H1 (cell line): ENCODE measurements at regions not wholly inside any gene's neighbourhood (a gene's known extent, or its start where the extent isn't known, plus 50 kb on each side); places are given as distances from the start of the nearest gene placed in this dataset.

Experiments used
- CTCF ChIA-PET: fragments of 300-600 bp; sonication (Branson Sonifier 250); formaldehyde crosslinking; loops from one replicate; lab custom pipeline; 2021; ENCODE audit not compliant: partially characterized antibody; lab: Charles Lee
- POLR2A ChIA-PET: fragments of 300-600 bp; sonication (Branson Sonifier 250); formaldehyde crosslinking; loops from one replicate; lab custom pipeline; 2021; ENCODE audit warnings: inconsistent platforms; ENCODE audit not compliant: partially characterized antibody; lab: Charles Lee
- DNase-seq, 2 experiments: peaks; one replicate each; pipeline versions ENCODE4 v3.0.0 to v3.0.0-alpha.2; 2010 to 2022; ENCODE audit warnings: low spot score in 2 of 2, low read depth in 1 of 2, mixed read lengths in 1 of 2
- FAIRE-seq: peaks from 2 replicates; lab custom pipeline; 2011; peaks lifted over from hg19 to GRCh38; lab: Jason Lieb, UNC
- H2AFZ ChIP-seq: 2 replicates; pipeline ENCODE4 v1.8.1; 2012; ENCODE audit warnings: low read length, inconsistent platforms
- H2AK5ac ChIP-seq: 2 replicates; pipeline ENCODE4 v1.6.1; 2013; ENCODE audit warnings: low read depth, low read length
- H2BK120ac ChIP-seq: replicated peaks from 2 replicates; pipeline ENCODE3; 2013; ENCODE audit warnings: low read depth, low read length, inconsistent platforms
- H2BK12ac ChIP-seq: 2 replicates; pipeline ENCODE4 v1.6.1; 2013; ENCODE audit warnings: low read depth, low read length
- H2BK15ac ChIP-seq: 2 replicates; pipeline ENCODE4 v1.6.1; 2013; ENCODE audit warnings: low read length
- H2BK20ac ChIP-seq: 2 replicates; pipeline ENCODE4 v1.6.1; 2013; ENCODE audit warnings: low read length
- H2BK5ac ChIP-seq: 2 replicates; pipeline ENCODE4 v1.6.1; 2013; ENCODE audit warnings: low read depth, low read length
- H3K14ac ChIP-seq: 2 replicates; pipeline ENCODE4 v1.6.1; 2013; ENCODE audit warnings: inconsistent platforms; ENCODE audit not compliant: insufficient read length
- H3K18ac ChIP-seq: 2 replicates; pipeline ENCODE4 v1.6.1; 2013; ENCODE audit warnings: low read length; ENCODE audit errors: extremely low read depth
- H3K23ac ChIP-seq: 2 replicates; pipeline ENCODE4 v1.6.1; 2013; ENCODE audit warnings: inconsistent platforms; ENCODE audit not compliant: insufficient read length
- H3K23me2 ChIP-seq: 2 replicates; pipeline ENCODE4 v1.6.1; 2013; ENCODE audit warnings: low read depth, low read length
- H3K27ac ChIP-seq: 2 replicates; pipeline ENCODE4 v1.6.1; 2011; ENCODE audit warnings: low read depth, low read length, inconsistent platforms
- H3K27me3 ChIP-seq, 4 experiments: replicated peaks in 1 of 4; 1 replicate in 1 of 4; 2 replicates in 3 of 4; pipeline versions ENCODE4 v1.6.1 to v1.8.1; 2011 to 2013; ENCODE audit warnings: low read length in 3 of 4, mild to moderate bottlenecking in 3 of 4, inconsistent platforms in 2 of 4, mixed read lengths in 2 of 4, moderate library complexity in 1 of 4; ENCODE audit not compliant: control insufficient read depth in 3 of 4, insufficient read depth in 3 of 4; ENCODE audit errors: extremely low read depth in 1 of 4
- H3K36me3 ChIP-seq, 4 experiments: 2 replicates each; pipeline versions ENCODE4 v1.6.1 to v1.8.1; 2011 to 2013; ENCODE audit warnings: mild to moderate bottlenecking in 4 of 4, low read length in 3 of 4, moderate library complexity in 2 of 4, control low read depth in 1 of 4, inconsistent platforms in 1 of 4; ENCODE audit not compliant: insufficient read depth in 4 of 4, control insufficient read depth in 2 of 4
- H3K4ac ChIP-seq: replicated peaks from 2 replicates; pipeline ENCODE3; 2013; ENCODE audit warnings: low read length, low read depth, mixed read lengths, inconsistent platforms; ENCODE audit not compliant: insufficient read length
- H3K4me1 ChIP-seq, 4 experiments: replicated peaks in 1 of 4; 1 replicate in 1 of 4; 2 replicates in 3 of 4; pipeline versions ENCODE4 v1.6.1 to v1.8.1; 2011 to 2013; ENCODE audit warnings: low read length in 3 of 4, inconsistent platforms in 2 of 4, mixed read lengths in 1 of 4; ENCODE audit not compliant: insufficient read depth in 4 of 4, control insufficient read depth in 3 of 4
- H3K4me2 ChIP-seq, 2 experiments: 2 replicates each; pipeline versions ENCODE4 v1.6.1 to v1.8.1; 2011 to 2013; ENCODE audit warnings: low read depth in 2 of 2, low read length in 2 of 2, control low read depth in 1 of 2, inconsistent platforms in 1 of 2, mild to moderate bottlenecking in 1 of 2; ENCODE audit not compliant: insufficient read depth in 1 of 2
- H3K4me3 ChIP-seq, 4 experiments: fragments of 200-600, 300-600 bp in 1 of 4; sonication (generic), shearing (Covaris generic), sonication (Bioruptor Twin) in 1 of 4; 2 replicates each; pipeline versions ENCODE4 v1.5.1 to v1.8.1; 2011 to 2016; ENCODE audit warnings: low read length in 4 of 4, low read depth in 3 of 4, control low read depth in 2 of 4, inconsistent platforms in 2 of 4, mild to moderate bottlenecking in 2 of 4, mixed read lengths in 1 of 4, moderate library complexity in 1 of 4; ENCODE audit not compliant: insufficient read depth in 2 of 4; ENCODE audit errors: extremely low read depth in 1 of 4
- H3K56ac ChIP-seq: replicated peaks from 2 replicates; pipeline ENCODE3; 2013; ENCODE audit warnings: low read depth, mild to moderate bottlenecking, mixed read lengths, low read length, inconsistent platforms; ENCODE audit not compliant: insufficient read length
- H3K79me1 ChIP-seq: 2 replicates; pipeline ENCODE4 v1.6.1; 2013; ENCODE audit warnings: low read depth, low read length, control low read depth
- H3K79me2 ChIP-seq, 2 experiments: 2 replicates each; pipeline versions ENCODE4 v1.6.1 to v1.8.1; 2012 to 2013; ENCODE audit warnings: low read length in 2 of 2, mild to moderate bottlenecking in 2 of 2, inconsistent platforms in 1 of 2; ENCODE audit not compliant: insufficient read depth in 2 of 2, control insufficient read depth in 1 of 2
- H3K9ac ChIP-seq, 4 experiments: replicated peaks in 1 of 4; 1 replicate in 1 of 4; 2 replicates in 3 of 4; pipeline versions ENCODE4 v1.6.1 to v1.8.1; 2011 to 2013; ENCODE audit warnings: low read depth in 3 of 4, low read length in 3 of 4, control low read depth in 2 of 4, mild to moderate bottlenecking in 2 of 4, moderate library complexity in 2 of 4, inconsistent platforms in 1 of 4; ENCODE audit errors: extremely low read depth in 1 of 4
- H3K9me3 ChIP-seq, 2 experiments: 2 replicates each; pipeline versions ENCODE4 v1.6.1 to v1.8.1; 2012 to 2013; ENCODE audit warnings: mild to moderate bottlenecking in 2 of 2, moderate library complexity in 2 of 2, control low read depth in 1 of 2, inconsistent platforms in 1 of 2, low read depth in 1 of 2, low read length in 1 of 2, mixed read lengths in 1 of 2; ENCODE audit not compliant: insufficient read depth in 2 of 2
- H4K20me1 ChIP-seq, 2 experiments: replicated peaks in 1 of 2; 2 replicates each; pipeline versions ENCODE3 to v1.8.1; 2011 to 2013; ENCODE audit warnings: inconsistent platforms in 2 of 2, low read length in 2 of 2, mild to moderate bottlenecking in 1 of 2; ENCODE audit not compliant: insufficient read depth in 2 of 2, control insufficient read depth in 1 of 2
- H4K5ac ChIP-seq: 2 replicates; pipeline ENCODE4 v1.6.1; 2013; ENCODE audit warnings: low read length, low read depth, mixed read lengths, inconsistent platforms; ENCODE audit not compliant: insufficient read length
- H4K8ac ChIP-seq: 2 replicates; pipeline ENCODE4 v1.8.0; 2013; ENCODE audit warnings: mild to moderate bottlenecking, moderate library complexity, low read length, inconsistent platforms; ENCODE audit not compliant: insufficient read depth; ENCODE audit errors: extremely low read depth
- H4K91ac ChIP-seq: replicated peaks from 2 replicates; pipeline ENCODE3; 2013; ENCODE audit warnings: low read length, mixed read lengths, inconsistent platforms; ENCODE audit not compliant: insufficient read length
- CHD1 ChIP-seq: IDR thresholded peaks from 2 replicates; pipeline ENCODE4 v1.6.1; 2012; ENCODE audit warnings: low read depth, low read length, improper control_type of control experiment
- CREB1 ChIP-seq: IDR thresholded peaks from 2 replicates; pipeline ENCODE4 v1.6.1; 2012; ENCODE audit warnings: inconsistent platforms
- CTBP2 ChIP-seq: IDR thresholded peaks from 2 replicates; pipeline ENCODE4 v1.7.0; 2011; ENCODE audit warnings: borderline replicate concordance, mild to moderate bottlenecking, moderate library complexity, mixed read lengths, low read length; ENCODE audit not compliant: insufficient read depth, insufficient read length
- EZH2 ChIP-seq: fragments of 200-600 bp; sonication (generic); IDR thresholded peaks from 2 replicates; pipeline ENCODE4 v1.7.1; 2012; ENCODE audit warnings: low read depth, mild to moderate bottlenecking, moderate library complexity, low read length, inconsistent platforms; ENCODE audit not compliant: severe bottlenecking
- JUND ChIP-seq: IDR thresholded peaks from 2 replicates; pipeline ENCODE4 v1.6.1; 2011; ENCODE audit warnings: mild to moderate bottlenecking, improper control_type of control experiment, low read length
- MAFK ChIP-seq: IDR thresholded peaks from 2 replicates; pipeline ENCODE4 v1.6.1; 2012; ENCODE audit warnings: low read depth, mild to moderate bottlenecking, improper control_type of control experiment, low read length
- NANOG ChIP-seq: IDR thresholded peaks from 2 replicates; pipeline ENCODE4 v1.6.1; 2011; ENCODE audit warnings: low read length, low read depth, mild to moderate bottlenecking, inconsistent platforms; ENCODE audit not compliant: insufficient read depth, poor library complexity, severe bottlenecking
- SAP30 ChIP-seq: fragments of 300-600 bp; sonication (generic); IDR thresholded peaks from 2 replicates; pipeline ENCODE4 v1.7.1; 2012; ENCODE audit warnings: low read length, moderate library complexity, mild to moderate bottlenecking, inconsistent platforms; ENCODE audit not compliant: insufficient read depth, insufficient replicate concordance
- SIRT6 ChIP-seq: IDR thresholded peaks from one replicate; pipeline ENCODE4 v1.7.1; 2012; ENCODE audit warnings: low read length, inconsistent platforms
- SIX5 ChIP-seq: IDR thresholded peaks from 2 replicates; pipeline ENCODE4 v1.6.1; 2011; ENCODE audit warnings: mild to moderate bottlenecking, low read depth, low read length
- USF2 ChIP-seq: IDR thresholded peaks from 2 replicates; pipeline ENCODE4 v1.6.1; 2011; ENCODE audit warnings: low read length, improper control_type of control experiment
- WGBS, 2 experiments: shearing (Covaris generic) in 1 of 2; methylation state at CpG; one replicate each; pipeline versions ENCODE4 v1.1.6 to v1.1.7; 2013 to 2015; ENCODE audit warnings: low lambda C conversion rate in 2 of 2, mixed read lengths in 2 of 2, inconsistent platforms in 1 of 2, low coverage in 1 of 2, missing lambda C conversion rate in 1 of 2; ENCODE audit not compliant: insufficient replicate concordance in 2 of 2, insufficient coverage in 1 of 2, insufficient read length in 1 of 2; ENCODE audit errors: extremely low coverage in 1 of 2, missing lambda C conversion rate in 1 of 2; 5-methylcytosine and 5-hydroxymethylcytosine counted together

- no peaks in the 10 kb centered on the region for H4K20me1 ChIP-seq
- no peak overlapping the region for H4K5ac ChIP-seq
- no peak overlapping the region for H3K4ac ChIP-seq
- no peak overlapping the region for H3K4me2 ChIP-seq
- H3K14ac ChIP-seq = no peak overlapping the region
- no peak overlapping the region for H2BK20ac ChIP-seq
- no peak overlapping the region for H3K4me3 ChIP-seq
- H3K23me2 ChIP-seq = no peaks in the 10 kb centered on the region
- H4K91ac ChIP-seq = no peak overlapping the region
- no peak overlapping the region for H2BK15ac ChIP-seq
- no peak overlapping the region for H2AK5ac ChIP-seq
- FAIRE-seq (no peak), DNase-seq (no peak)
- H2BK120ac ChIP-seq = no peak overlapping the region
- no peak overlapping the region for H2AFZ ChIP-seq
- no peak overlapping the region for H3K23ac ChIP-seq
- no peaks in the 10 kb centered on the region for H3K79me1 ChIP-seq
- no peak overlapping the region for H3K27ac ChIP-seq
- WGBS, 2 experiments = 84% methylated on average over 9 of the region's 9 CpGs; no CpG with 5 or more reads in 1 of the 2 experiments
- no peak overlapping the region for H3K18ac ChIP-seq
- no peak overlapping the region for H2BK12ac ChIP-seq
- H3K79me2 ChIP-seq = no peaks in the 10 kb centered on the region
- POLR2A ChIA-PET = no interaction called here
- no peaks in the 10 kb centered on the region for H3K9me3 ChIP-seq
- no peak overlapping the region for H3K56ac ChIP-seq
- no peak overlapping the region for H3K9ac ChIP-seq
- TF ChIP-seq JUND = no peak
- TF ChIP-seq EZH2 = no peak
- no peak for TF ChIP-seq CHD1
- no peak for TF ChIP-seq MAFK
- no peak for TF ChIP-seq SIRT6
- no peak for TF ChIP-seq CREB1
- no peak for TF ChIP-seq USF2
- TF ChIP-seq CTBP2 = no peak
- TF ChIP-seq NANOG = no peak
- TF ChIP-seq SIX5 = no peak
- TF ChIP-seq SAP30 = no peak
- CTCF ChIA-PET = interaction anchor here (0.6 to 21.2 kb wide), 22 partner anchors 10 to 204 kb away, joined by 3 to 337 read pairs (median 4); no protein-coding TSS in a partner anchor
- H3K4me1 ChIP-seq = no peaks in the 10 kb centered on the region
- H2BK5ac ChIP-seq = no peak overlapping the region
- no peaks in the 10 kb centered on the region for H3K27me3 ChIP-seq
- no peaks in the 10 kb centered on the region for H3K36me3 ChIP-seq
- H4K8ac ChIP-seq = no peak overlapping the region
These were observed 94.7 kb upstream of the PRSS58 start for GRCh38 chr7:142352543-142352942.
